ENCODE measurements at regions not wholly inside any gene's neighbourhood (a gene's known extent, or its start where the extent isn't known, plus 50 kb on each side); places are given as distances from the start of the nearest gene placed in this dataset.
"Not testable (repeated sequence)": the region's sequence is repeated elsewhere in the genome, so short reads cannot be mapped to it uniquely, and the experiment has no call there.

DNA sequence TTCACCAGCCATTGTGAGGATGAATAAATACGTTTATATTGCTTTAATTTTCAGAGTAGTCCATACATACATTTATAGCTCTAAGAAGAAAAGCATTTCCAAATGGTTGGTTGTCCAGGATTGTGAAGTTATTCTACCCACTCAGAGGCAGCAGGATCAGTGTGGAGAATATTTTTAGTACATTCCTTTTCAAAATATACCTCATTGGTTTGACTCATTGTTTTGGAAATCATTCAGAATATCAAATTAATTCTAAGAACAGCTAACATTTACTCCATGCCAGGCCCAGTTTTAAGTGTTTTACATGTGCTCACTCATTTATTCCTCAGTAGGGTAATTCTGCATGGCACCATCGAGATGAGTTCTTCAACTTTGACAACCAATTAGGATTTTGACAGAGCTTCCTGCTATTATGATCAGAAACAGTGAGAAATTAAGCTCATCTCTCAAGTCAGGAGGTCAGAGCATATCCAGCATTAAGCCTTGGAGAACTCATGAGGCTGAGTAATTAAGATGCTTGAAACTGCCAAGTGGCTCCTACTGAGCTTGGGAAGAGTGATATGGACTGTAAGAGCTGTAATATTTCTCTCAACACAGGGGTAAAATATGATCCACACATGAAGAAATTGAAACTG lies 153.3 kb upstream of the CLEC14A start:
- no peak for DNase-seq (ENCODE audit: low read depth)

DNA sequence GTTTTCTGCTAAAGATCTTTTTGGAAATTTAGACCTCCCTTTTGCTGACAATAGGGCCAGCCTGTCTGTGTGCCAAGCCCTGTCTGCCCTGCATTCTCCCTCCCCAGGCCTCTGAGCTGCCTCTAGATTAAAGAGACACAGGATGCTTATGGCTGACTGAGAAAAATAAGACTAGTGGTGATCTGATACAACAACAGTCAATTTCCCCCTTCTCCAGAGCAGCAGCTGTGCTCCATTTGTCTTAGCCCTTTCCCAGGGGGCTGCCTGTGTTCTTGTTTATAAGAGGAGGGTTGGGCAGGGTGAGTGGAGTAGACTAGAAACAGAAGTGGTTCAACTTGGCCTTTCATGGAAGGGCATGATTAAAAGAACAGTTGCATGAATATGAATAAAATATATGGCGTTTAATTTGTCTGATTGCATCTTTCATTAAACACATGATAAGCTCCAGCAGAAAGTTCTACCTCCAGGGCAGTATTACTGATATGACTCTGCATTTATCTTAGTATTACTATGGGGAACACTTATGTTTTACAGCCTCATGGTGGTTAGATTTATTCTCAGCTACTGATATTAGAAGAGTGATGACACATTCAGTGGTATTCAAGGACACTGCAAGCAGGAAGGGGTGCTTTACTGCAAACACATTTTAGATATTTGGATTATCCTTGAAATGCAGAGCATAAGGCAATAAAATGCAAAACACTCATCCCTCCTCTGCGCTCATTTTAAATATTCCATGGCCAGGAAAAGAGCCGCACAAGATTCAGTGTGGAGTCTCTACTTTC lies 150.2 kb upstream of the CLEC14A start:
- no peak for DNase-seq (ENCODE audit: low read depth)

DNA sequence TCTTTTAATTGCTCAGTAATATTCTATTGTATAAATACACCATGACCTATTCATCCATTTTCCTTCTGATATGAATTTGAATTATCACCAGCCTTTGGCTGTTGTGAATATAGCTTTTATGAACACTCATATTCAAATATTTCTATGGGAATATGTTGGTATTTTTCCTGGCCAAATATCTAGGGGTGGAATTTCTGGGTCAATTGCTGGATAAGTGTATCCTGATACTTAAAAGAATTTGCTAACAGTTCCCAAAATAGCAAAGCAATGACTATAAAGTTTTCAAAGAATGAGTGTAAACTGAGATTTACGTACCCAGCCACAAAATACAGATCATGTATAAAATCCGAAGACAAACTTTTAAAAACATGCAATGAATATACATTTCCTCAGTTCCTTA lies 148.7 kb upstream of the CLEC14A start:
- no peak for DNase-seq (ENCODE audit: low read depth)

DNA sequence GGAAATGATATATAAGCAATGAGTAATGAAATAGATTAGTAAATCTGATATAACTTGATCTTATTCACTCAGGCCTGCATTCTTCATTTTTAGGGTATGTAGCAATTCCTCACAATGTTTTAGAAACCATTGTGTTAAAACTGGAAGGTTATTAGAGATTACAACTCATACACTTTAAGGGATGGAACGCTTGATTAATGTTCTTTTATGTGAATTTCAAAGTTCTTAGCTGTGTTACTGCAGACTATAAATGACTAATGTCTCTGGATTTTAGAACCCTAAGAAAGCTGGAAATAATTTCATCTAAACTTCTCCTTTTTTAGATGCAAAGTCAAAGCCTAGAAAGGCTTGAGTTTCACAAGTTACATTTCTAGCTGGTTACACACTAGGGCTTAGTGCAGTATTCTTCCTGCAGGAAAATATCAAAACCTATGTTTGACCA lies 148.2 kb upstream of the CLEC14A start:
- no peak for DNase-seq (ENCODE audit: low read depth)

DNA sequence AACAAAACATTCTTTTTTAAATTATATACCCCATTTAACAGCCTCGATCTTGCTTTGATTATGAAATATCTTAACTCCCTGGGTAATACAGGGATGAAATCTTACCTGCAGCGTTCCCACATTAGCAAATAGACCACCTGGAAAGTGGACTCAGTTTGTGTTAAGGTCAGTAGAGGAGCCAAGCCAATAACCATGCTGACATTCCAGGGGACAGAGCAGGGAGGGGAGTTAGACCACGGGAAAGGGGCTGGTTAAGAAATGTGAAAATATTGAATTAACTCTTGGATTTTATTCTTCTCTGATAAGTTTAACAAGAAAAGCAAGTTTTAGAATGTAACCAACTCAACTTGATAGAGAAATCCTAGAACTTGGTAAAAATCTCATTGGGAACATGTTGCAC lies 144.9 kb upstream of the CLEC14A start:
- DNase-seq (ENCODE audit: low read depth) = no peak

DNA sequence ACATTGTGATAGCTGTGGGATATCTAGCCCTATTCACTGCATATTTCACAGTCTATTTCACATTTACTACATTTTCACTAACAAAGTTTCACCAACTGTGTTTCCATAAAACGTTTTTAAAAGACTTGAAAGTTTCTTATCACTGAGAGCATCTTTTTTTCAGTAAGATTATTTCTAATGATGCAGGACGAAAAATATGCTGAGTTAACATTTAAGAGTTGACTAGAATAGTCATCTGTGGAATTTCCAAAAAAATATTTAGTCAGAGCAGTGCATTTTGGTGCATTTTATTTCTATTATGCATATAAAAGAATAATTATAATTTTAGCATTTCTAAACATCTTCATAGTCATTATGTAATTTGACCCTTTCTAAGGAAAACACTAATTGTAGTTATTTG lies 143.8 kb upstream of the CLEC14A start:
- DNase-seq (ENCODE audit: low read depth) = no peak

DNA sequence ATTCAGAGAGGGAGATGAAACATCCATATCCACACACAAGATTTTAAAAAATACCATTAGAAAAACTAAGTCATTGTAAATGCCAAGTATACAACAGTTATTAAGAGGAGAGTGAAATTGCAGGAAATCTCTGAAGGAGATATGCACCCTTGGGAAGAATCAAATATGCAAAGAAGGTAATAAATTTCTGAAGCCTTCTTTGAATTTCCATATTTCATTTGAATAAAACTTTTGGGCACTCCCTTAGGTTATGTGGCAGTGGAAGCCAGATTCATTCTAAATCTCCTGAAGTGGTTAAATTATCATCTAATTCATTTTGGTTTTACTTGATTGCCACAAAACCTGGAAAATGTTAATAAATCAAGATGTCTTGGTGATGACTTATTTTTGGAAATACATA lies 138.9 kb upstream of the CLEC14A start:
- no peak for DNase-seq (ENCODE audit: low read depth)

DNA sequence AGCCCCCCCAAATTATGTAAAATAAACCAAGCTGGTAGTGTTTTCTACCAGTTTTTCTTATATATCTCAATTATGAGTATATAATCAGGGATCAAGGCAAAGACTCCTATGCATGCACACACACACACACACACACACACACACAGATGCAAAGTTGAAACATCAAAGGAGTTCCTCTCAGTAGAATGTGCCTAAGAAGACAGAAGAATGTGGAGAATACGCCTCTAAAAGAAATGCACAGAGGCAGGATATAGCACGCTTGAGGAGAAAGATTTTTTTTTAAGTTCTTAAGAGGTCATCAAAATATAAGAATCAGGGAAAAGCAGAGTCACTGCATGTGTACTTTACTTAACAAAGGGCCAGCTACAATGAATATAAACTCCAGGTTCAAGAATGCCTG lies 138.2 kb upstream of the CLEC14A start:
- DNase-seq (ENCODE audit: low read depth) = no peak

DNA sequence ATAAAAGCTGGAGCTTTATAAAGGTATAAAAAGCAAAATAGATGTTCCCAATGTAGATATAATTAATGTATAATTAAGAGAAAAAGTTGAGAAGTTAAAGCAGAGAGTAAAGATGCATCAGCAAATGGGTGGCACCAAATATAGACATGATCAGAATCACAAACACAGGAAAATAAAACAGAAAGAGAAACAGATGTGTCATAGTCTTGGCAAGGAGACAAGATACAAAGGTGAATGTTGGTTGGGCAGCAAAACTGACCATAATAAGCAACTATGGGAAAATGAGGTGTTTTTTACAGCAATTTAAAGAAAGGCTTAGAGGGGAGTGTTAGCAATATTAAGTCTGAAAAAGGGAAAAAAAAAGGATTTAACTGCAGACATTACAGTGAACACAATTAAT lies 135.4 kb upstream of the CLEC14A start:
- DNase-seq (ENCODE audit: low read depth) = no peak

DNA sequence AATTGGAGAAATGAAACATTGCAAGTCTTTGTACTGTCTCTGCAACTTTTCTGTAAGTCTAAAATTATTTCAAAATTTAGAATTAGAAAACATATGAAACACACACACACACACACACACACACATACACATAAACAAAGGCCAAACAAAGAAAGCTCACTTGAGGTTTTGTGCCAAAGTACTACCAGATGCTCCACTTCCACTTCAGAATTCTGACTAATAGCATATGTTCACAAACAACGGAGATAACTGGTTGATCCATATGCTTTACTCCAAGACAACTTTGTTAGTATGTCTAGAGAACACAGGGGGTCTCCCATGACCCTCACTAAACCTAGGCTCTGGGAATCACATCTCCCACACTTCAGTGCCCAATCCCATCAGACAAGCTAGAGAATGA lies 133.8 kb upstream of the CLEC14A start:
- no peak for DNase-seq (ENCODE audit: low read depth)

DNA sequence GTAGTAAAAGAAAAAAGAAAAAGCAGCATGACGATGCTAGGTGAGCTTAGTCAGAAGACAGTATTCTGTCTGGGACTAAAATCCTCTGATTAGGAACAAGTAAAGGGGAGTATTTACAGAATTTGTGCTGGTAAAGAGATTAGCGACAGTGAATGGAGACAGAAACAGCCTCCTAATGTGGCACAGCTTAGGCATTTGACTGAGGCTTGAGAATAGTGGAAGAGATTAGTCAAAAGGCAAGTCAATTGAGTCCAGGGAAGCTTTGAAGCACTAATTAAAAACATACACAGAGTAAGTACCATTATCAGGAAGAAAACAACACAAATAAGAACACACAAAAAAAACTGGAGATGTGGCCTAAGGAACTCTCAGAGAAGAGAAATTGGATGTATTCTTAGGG lies 131.9 kb upstream of the CLEC14A start:
- DNase-seq (ENCODE audit: low read depth) = no peak

DNA sequence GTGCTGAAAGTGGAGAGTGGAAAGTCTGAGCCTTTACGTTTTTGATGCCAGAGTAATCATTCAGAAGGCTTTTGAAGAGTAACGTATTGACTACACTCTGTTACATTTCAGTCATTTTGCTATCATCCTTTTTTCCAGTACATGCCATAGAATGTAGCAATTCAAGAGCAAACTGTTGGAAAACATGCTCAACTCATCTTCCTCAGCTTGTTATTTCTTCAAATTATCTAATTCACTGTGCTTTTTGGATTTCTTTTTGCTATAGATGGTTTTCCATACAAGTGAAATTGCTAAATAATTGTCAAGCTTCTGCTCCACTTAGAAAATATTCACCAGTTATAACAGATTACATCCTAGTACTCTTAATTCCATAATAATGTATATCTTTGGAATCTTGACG lies 129.9 kb upstream of the CLEC14A start:
- no peak for DNase-seq (ENCODE audit: low read depth)

DNA sequence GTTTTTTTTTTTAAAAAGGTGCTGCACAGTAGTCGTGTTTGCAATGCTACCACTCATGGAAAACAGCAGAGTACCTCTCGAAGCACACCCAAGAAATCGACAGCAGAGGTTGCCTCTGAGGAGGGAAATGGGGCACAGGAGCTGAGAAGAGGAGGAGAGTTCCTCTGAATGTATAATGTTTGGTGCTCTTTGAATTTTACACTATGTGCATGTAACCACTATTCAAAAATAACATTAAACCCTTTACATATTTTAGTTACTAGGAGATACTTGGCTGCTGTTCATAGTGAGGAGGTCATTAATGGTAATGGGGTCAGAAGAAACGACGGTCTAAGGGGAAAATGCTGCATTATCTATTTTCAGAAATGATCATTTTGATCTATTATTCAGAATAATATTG lies 129.4 kb upstream of the CLEC14A start:
- DNase-seq (ENCODE audit: low read depth) = no peak

DNA sequence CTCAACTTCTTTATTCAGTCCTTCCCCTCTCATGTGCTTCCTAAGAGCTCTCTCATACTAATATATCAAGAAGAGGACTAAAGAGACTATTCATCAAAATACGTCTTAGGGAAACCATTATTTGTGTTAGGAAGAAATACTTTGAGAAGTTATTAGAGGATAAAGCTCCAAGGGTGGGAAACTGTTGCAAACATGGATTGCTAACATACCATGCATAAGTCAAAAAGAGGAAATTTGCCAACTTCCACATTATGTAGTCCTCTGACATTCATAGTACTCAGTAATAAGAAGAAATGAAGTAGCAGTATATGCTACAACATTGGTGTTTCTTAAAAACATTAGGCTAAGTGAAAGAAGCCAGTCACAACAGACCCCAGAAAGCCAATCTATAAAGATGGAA lies 128.8 kb upstream of the CLEC14A start:
- no peak for DNase-seq (ENCODE audit: low read depth)

DNA sequence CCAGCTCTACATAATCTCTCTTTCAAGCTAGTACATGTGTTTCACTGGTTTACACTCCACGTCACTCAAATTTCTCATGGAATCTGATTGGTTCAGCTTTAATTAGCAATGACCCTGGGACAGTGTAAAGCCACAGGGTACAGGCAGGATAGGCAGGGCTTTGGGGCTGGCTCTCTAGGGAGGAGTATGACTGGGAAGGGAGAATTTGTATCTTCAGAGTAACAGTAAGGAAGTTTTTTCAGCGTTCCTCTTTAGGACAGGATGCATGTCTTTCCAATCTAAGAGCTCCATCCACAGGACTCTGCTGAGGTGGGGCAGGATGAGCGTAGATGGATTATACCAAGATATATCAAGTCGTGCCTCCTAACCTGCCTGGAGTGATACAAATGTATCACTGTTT lies 112.0 kb upstream of the CLEC14A start:
- no peak for DNase-seq (ENCODE audit: low read depth)

DNA sequence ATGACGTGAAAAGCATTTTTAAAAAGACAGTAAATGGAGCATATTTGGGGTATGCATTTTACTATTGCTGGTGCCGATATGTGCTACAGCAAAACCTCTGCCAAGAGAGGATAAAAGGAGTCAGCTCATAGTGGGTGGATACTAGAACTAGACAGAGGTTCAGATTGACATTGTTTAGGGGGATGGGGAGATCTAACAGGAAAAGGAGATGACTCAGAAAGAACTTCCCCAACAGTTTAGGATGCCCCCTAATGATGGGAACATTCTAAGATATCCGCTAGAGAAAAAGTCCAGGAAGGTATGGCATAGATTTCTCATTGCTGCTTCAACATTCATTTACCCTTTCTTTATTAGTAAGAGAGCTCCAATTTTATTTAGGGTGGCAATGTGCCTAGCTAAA lies 110.5 kb upstream of the CLEC14A start:
- DNase-seq (ENCODE audit: low read depth) = no peak

DNA sequence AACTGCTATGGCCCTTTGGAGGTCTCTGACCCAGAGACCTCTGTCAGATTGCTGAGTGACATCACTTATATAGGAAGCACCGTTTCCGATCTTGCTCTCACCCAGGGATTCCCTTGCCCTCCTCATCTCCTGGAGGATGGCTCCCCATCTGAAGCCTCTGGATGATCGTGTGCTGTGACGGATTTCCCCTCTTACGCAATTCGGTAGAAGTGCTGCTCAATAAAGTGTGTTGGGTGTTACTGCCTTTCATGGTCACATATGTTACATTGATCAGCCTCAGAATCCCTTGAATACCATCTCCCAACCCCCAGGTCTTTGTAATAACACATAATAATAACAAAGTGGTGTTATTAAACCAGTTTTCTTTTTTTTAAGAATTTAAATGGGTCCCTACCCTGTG lies 107.3 kb upstream of the CLEC14A start:
- DNase-seq (ENCODE audit: low read depth) = no peak

DNA sequence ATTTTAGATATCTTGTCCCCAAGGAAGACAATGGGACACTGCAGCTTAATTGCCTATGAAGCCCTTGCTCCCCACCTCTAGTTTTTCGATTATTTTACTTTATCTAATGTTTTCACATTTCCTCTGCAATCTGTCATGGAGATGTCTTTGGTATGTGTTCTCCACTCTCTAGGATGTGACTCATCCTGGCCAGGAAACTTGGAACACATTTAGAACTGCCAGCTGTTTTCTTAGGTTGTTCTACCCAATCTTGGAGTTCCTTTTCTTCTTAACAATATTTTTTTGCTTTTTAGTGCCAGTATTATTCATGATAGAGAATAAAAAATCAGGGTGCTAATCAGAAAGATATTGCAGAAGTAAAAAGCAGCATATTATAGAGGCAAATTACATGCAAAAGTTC lies 101.7 kb upstream of the CLEC14A start:
- DNase-seq (ENCODE audit: low read depth) = no peak

DNA sequence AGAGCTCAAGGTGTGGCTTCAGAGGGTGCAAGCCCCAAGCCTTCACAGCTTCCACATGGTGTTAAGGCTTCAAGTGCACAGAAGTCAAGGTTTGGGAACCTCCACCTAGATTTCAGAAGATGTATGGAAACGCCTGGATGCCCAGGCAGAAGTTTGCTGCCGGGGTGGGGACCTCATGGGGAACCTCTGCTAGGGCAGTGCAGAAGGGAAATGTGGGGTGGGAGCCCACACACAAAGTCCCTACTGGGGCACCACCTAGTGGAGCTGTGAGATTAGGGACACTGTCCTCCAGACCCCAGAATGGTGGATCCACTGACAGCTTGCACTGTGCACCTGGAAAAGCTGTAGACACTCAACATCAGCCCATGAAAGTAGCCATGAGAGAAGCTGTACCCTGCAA lies 99.6 kb upstream of the CLEC14A start:
- not testable (repeated sequence) for DNase-seq (ENCODE audit: low read depth)

DNA sequence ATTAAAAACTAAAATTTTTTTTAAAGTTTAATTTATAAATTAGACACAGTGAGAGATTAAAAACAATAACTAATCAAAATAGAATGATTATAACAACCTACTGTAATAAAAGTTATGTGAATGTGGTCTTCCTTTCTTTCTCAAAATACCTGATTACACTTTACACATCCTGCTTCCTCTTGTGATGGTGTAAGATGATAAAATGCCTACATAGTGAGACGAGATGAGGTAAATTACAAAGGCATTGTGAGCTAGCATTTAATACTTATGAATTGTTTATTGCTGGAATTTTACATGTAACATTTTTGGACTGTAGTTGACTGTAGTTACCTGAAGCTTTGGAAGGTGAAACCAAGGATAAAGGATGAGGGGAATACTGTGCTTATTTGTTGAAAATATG lies 94.2 kb upstream of the CLEC14A start:
- DNase-seq (ENCODE audit: low read depth) = no peak

DNA sequence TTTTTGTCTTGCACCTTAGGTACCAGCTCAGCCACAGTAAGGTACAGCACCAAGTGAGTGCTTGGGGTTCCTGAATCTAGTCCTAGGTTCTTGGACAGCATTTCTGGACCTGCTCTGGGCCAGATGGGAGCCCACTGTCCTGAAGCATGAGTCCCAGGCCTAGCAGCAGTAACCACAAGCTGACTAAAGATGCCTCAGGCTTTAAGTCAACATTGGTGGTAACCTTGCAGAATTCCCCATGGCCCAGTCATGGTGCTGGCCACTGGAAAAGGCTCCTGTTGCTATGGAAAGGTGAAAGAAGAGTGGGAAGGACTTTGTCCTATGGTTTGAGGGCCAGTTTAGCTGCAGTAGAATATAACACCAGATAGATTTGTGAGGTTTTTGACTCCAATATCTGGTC lies 86.9 kb upstream of the CLEC14A start:
- DNase-seq (ENCODE audit: low read depth) = no peak

DNA sequence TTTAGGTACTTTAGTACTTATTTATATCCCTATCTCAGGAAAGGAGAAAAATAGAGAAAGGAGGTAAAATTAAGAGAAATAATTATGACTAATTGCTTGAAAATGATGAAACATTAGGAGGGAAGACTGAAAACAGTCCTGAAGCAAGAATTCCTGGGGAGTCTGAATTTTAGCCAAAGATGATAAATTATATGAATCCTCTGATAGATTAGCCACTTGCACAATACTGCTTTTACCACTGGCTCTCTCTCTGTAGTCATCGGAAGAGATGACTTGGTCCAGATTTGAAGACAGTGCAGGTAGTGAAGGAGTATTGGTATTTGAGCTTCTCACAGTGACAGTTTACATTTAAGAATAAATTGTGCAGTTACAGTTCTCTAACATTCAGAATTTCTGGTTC lies 83.8 kb upstream of the CLEC14A start:
- DNase-seq (ENCODE audit: low read depth) = no peak

DNA sequence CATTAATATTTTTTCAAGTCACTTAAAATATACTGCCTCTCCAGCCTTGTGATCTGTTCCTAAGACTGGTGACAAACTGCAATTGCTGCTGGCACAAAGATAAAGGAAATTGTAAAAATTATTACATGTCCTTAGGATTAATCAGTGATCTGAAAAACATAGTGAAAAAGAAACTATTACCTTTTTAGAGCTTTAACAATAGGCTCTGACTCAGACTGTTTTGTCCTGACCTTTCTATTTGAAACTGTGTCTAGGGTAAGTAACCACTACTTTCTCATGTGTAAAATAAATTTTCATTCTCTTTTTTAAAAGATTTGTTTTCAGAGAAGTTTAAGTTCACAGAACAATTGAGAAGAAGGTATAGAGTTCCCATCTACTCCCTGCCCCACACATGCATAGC lies 80.4 kb upstream of the CLEC14A start:
- no peak for DNase-seq (ENCODE audit: low read depth)

DNA sequence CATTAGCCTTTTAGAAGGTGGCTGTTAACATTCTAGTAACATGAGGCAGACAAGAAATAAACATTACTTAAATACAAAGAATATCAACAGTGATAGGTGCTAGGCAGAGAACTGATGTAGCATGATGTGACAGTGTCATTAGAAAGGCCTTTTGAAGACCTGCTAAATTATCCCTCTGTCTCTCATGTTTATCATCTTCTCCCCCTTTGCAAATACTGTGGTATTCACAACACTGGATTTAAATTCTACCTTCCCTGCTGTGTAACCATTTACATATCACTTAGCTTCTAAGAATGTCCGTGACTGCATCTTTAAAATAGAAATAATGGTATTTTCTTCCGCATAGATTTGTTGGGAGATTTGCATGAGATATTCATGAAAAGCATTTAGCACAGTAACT lies 74.4 kb upstream of the CLEC14A start:
- no peak for DNase-seq (ENCODE audit: low read depth)
